SH-SY5Y (cell line): ENCODE measurements at regions not wholly inside any gene's neighbourhood (a gene's known extent, or its start where the extent isn't known, plus 50 kb on each side); places are given as distances from the start of the nearest gene placed in this dataset.

Experiments
- GATA2 ChIP-seq: IDR thresholded peaks from 2 replicates; pipeline ENCODE4 v1.6.1; 2011; ENCODE audit warnings: mild to moderate bottlenecking, low read depth, low read length
- GATA3 ChIP-seq: IDR thresholded peaks from 2 replicates; pipeline ENCODE4 v1.6.1; 2011; ENCODE audit warnings: low read depth, mild to moderate bottlenecking, low read length, moderate library complexity

GRCh38 chr2:501667-502066, 175.5 kb downstream of the TMEM18 start:
- TF ChIP-seq GATA3 (no peak), GATA2 (no peak)
